GM21528 (cell line): ENCODE measurements at regions not wholly inside any gene's neighbourhood (a gene's known extent, or its start where the extent isn't known, plus 50 kb on each side); places are given as distances from the start of the nearest gene placed in this dataset.
"Not testable (repeated sequence)": the region's sequence is repeated elsewhere in the genome, so short reads cannot be mapped to it uniquely, and the experiment has no call there.

Experiments
- ATAC-seq: cut with Tn5 transposase; IDR thresholded peaks from one replicate; pipeline ENCODE4 v1.9.1; 2021; ENCODE audit warnings: mild to moderate bottlenecking, moderate library complexity; ENCODE audit not compliant: unreplicated experiment, low FRiP score

- ATAC-seq = no peak
Measured at GRCh38 chr7:32241636-32242035, 171.4 kb upstream of the PDE1C start.

- ATAC-seq = no peak
Measured at GRCh38 chr7:32239764-32240163, 169.6 kb upstream of the PDE1C start.

GRCh38 chr7:32228601-32229000 is 158.4 kb upstream of the PDE1C start:
- no peak for ATAC-seq

GRCh38 chr7:32227746-32228145 is 157.5 kb upstream of the PDE1C start:
- no peak for ATAC-seq

GRCh38 chr7:32224276-32224675 is 154.1 kb upstream of the PDE1C start:
- no peak for ATAC-seq

- ATAC-seq = no peak
Measured at GRCh38 chr7:32223721-32224120, 153.5 kb upstream of the PDE1C start.

- ATAC-seq = no peak
Measured at GRCh38 chr7:32223071-32223650, 153.0 kb upstream of the PDE1C start.

- no peak for ATAC-seq
Measured at GRCh38 chr7:32222251-32222900, 152.2 kb upstream of the PDE1C start.

GRCh38 chr7:32221736-32222135 is 151.5 kb upstream of the PDE1C start:
- no peak for ATAC-seq

- ATAC-seq = no peak
Measured at GRCh38 chr7:32221056-32221455, 150.8 kb upstream of the PDE1C start.

GRCh38 chr7:32219831-32220230 is 149.6 kb upstream of the PDE1C start:
- not testable (repeated sequence) for ATAC-seq

- no peak for ATAC-seq
Measured at GRCh38 chr7:32219416-32219815, 149.2 kb upstream of the PDE1C start.

GRCh38 chr7:32218741-32219288 is 148.6 kb upstream of the PDE1C start:
- ATAC-seq = no peak

- ATAC-seq = no peak
Measured at GRCh38 chr7:32218154-32218467, 147.9 kb upstream of the PDE1C start.

GRCh38 chr7:32217341-32218153 is 147.3 kb upstream of the PDE1C start:
- ATAC-seq = no peak

- ATAC-seq = no peak
Measured at GRCh38 chr7:32216759-32217158, 146.6 kb upstream of the PDE1C start.

- no peak for ATAC-seq
Measured at GRCh38 chr7:32215697-32216096, 145.5 kb upstream of the PDE1C start.

- no peak for ATAC-seq
Measured at GRCh38 chr7:32214913-32215312, 144.7 kb upstream of the PDE1C start.

GRCh38 chr7:32212321-32212720 is 142.1 kb upstream of the PDE1C start:
- ATAC-seq = no peak

- ATAC-seq = no peak
Measured at GRCh38 chr7:32206987-32207386, 136.8 kb upstream of the PDE1C start.

GRCh38 chr7:32206488-32206887 is 136.3 kb upstream of the PDE1C start:
- no peak for ATAC-seq
